ENCODE measurements at regions not wholly inside any gene's neighbourhood (a gene's known extent, or its start where the extent isn't known, plus 50 kb on each side); places are given as distances from the start of the nearest gene placed in this dataset.
"Not testable (repeated sequence)": the region's sequence is repeated elsewhere in the genome, so short reads cannot be mapped to it uniquely, and the experiment has no call there.

GRCh38 chr2:154507186-154507585 is 191.3 kb upstream of the KCNJ3 start:
- TF ChIP-seq CTCF (IDR thresholded peaks at IDR 0.05; ENCODE audit: insufficient read depth, missing control alignments), result no peak
- no peak for FAIRE-seq
- no peak for DNase-seq (ENCODE audit: insufficient read length, low spot score)

- FAIRE-seq, result no peak
- TF ChIP-seq CTCF (IDR thresholded peaks at IDR 0.05; ENCODE audit: insufficient read depth, missing control alignments), result no peak
- no peak for DNase-seq (ENCODE audit: insufficient read length, low spot score)
Measured at GRCh38 chr2:154518872-154519271, 179.6 kb upstream of the KCNJ3 start.

DNA sequence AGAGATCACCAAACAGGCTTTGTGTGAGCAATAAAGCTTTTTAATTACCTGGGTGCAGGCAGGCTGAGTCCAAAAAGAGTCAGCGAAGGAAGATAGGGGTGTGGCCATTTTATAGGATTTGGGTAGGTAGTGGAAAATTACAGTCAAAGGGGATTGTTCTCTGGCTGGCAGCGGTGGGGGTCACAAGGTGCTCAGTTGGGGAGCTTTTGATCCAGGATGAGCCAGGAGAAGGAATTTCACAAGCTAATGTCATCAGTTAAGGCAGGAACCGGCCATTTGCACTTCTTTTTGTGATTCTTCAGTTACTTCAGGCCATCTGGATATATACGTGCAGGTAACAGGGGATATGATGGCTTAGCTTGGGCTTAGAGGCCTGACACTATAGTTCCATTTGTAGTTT is 177.5 kb upstream of the KCNJ3 start:
- DNase-seq (ENCODE audit: insufficient read length, low spot score); FAIRE-seq: not testable (repeated sequence)

- DNase-seq (ENCODE audit: insufficient read length, low spot score) (no peak), FAIRE-seq (no peak)
- no peak for TF ChIP-seq CTCF (IDR thresholded peaks at IDR 0.05; ENCODE audit: insufficient read depth, missing control alignments)
Measured at GRCh38 chr2:154526234-154526633, 172.3 kb upstream of the KCNJ3 start.

DNA sequence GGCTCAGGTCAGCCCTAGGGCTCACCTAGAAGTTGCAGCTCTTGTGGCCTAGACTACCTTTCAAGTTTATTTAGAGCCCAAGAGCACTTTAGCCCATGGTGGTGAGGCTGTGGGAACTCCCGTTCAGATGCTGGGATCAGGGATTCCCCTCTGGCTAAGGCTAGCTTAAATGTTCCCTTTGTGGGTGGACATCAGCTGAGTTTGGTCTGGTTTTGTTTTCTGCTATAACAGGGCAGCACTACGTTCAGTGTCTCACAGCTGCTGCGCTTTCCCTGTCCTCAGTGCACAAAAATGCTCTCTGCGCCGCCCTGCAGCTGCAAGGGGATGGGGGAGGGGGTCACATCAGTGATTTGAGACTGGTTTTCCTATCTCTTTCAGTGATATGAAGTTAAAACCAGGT is 170.5 kb upstream of the KCNJ3 start:
- FAIRE-seq (no peak), DNase-seq (ENCODE audit: insufficient read length, low spot score) (no peak)
- no peak for TF ChIP-seq CTCF (IDR thresholded peaks at IDR 0.05; ENCODE audit: insufficient read depth, missing control alignments)

GRCh38 chr2:154532004-154532403 is 166.5 kb upstream of the KCNJ3 start:
- FAIRE-seq, result no peak
- DNase-seq (ENCODE audit: insufficient read length, low spot score), result no peak
- no peak for TF ChIP-seq CTCF (IDR thresholded peaks at IDR 0.05; ENCODE audit: insufficient read depth, missing control alignments)

DNA sequence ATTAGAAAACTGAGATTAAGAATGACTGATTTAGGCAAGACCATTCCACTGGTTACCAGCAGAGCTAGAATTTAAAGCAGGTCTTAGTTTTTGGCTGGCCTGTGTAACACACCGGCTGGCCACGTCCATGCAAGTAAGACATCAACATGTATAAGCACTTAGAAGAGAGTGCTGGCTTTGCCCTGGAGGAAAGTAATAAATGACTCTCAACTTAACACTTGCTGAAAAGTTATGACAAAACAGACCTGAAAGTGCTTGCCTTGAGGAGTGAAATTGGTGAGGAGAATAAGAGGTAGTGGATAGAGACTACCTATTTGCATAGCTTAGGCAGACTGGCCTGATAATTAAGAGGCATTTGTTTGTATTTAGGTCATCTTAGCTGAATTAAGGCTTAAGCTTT is 165.7 kb upstream of the KCNJ3 start:
- DNase-seq (ENCODE audit: insufficient read length, low spot score) (no peak), FAIRE-seq (no peak)

More for the DNA sequence above, 165.7 kb upstream of the KCNJ3 start:
- no peak for TF ChIP-seq CTCF (IDR thresholded peaks at IDR 0.05; ENCODE audit: insufficient read depth, missing control alignments)
